SK-N-SH (cell line): ENCODE measurements at regions not wholly inside any gene's neighbourhood (a gene's known extent, or its start where the extent isn't known, plus 50 kb on each side); places are given as distances from the start of the nearest gene placed in this dataset.

Source experiments
- CTCF ChIA-PET: fragments of 300-600, 350-600 bp; formaldehyde crosslinking; extraction: SDS; loops from one replicate; lab custom pipeline; 2021; lab: Yijun Ruan, JAX
- POLR2A ChIA-PET: fragments of 350-600 bp; sonication (Branson Sonifier 250); formaldehyde crosslinking; extraction: SDS; loops from one replicate; lab custom pipeline; 2020; ENCODE audit warnings: antibody characterized with exemption, inconsistent platforms; lab: Yijun Ruan, JAX
- DNase-seq: peaks from one replicate; pipeline ENCODE4 v3.0.0; 2012
- H2AFZ ChIP-seq: fragments of 200-600 bp; sonication (generic); 2 replicates; pipeline ENCODE4 v1.8.1; 2016; ENCODE audit warnings: antibody characterized with exemption, mild to moderate bottlenecking, low read depth
- H3F3A ChIP-seq: fragments of 200-600 bp; sonication (generic); replicated peaks from 2 replicates; pipeline ENCODE3; 2016; ENCODE audit warnings: antibody characterized with exemption, mild to moderate bottlenecking; ENCODE audit not compliant: insufficient read depth
- H3K27ac ChIP-seq, 2 experiments: fragments of 200-500 bp in 1 of 2; fragments of 200-600 bp in 1 of 2; sonication (Bioruptor generic) in 1 of 2; sonication (generic), shearing (Covaris generic) in 1 of 2; 2 replicates each; pipeline versions ENCODE4 v1.5.1 to v1.6.1; 2014 to 2016; ENCODE audit warnings: low read depth in 2 of 2, inconsistent platforms in 1 of 2, low read length in 1 of 2, mild to moderate bottlenecking in 1 of 2, mixed read lengths in 1 of 2
- H3K27me3 ChIP-seq: fragments of 200-600 bp; sonication (generic), shearing (Covaris generic); 2 replicates; pipeline ENCODE4 v1.6.1; 2016; ENCODE audit warnings: mixed run types; ENCODE audit not compliant: insufficient read depth
- H3K36me3 ChIP-seq, 2 experiments: fragments of 200-500 bp in 1 of 2; fragments of 200-600 bp in 1 of 2; sonication (Bioruptor generic) in 1 of 2; sonication (generic) in 1 of 2; replicated peaks in 1 of 2; 2 replicates each; pipeline versions ENCODE3 to v1.5.1; 2014 to 2016; ENCODE audit warnings: low read length in 1 of 2, mild to moderate bottlenecking in 1 of 2; ENCODE audit not compliant: insufficient read depth in 2 of 2, control insufficient read depth in 1 of 2
- H3K4me1 ChIP-seq, 2 experiments: fragments of 200-500 bp in 1 of 2; fragments of 200-600 bp in 1 of 2; sonication (Bioruptor generic) in 1 of 2; sonication (generic), shearing (Covaris generic) in 1 of 2; 2 replicates each; pipeline versions ENCODE4 v1.5.1 to v1.6.1; 2014 to 2016; ENCODE audit warnings: low read depth in 1 of 2, low read length in 1 of 2, mixed run types in 1 of 2; ENCODE audit not compliant: insufficient read depth in 2 of 2, control insufficient read depth in 1 of 2
- H3K4me2 ChIP-seq: fragments of 200-600 bp; sonication (generic), shearing (Covaris generic); 2 replicates; pipeline ENCODE4 v1.6.1; 2017; ENCODE audit warnings: mixed run types
- H3K4me3 ChIP-seq, 2 experiments: fragments of 200-500 bp in 1 of 2; fragments of 200-600 bp in 1 of 2; sonication (Bioruptor generic) in 1 of 2; sonication (generic), shearing (Covaris generic) in 1 of 2; 2 replicates each; pipeline versions ENCODE4 v1.5.1 to v1.8.1; 2014 to 2016; ENCODE audit warnings: low read depth in 2 of 2, inconsistent platforms in 1 of 2, low read length in 1 of 2, mild to moderate bottlenecking in 1 of 2, mixed read lengths in 1 of 2, moderate library complexity in 1 of 2
- H3K79me2 ChIP-seq: fragments of 200-600 bp; sonication (generic); 2 replicates; pipeline ENCODE4 v1.8.1; 2017; ENCODE audit warnings: mild to moderate bottlenecking; ENCODE audit not compliant: insufficient read depth
- H3K9ac ChIP-seq: fragments of 200-600 bp; sonication (generic); 2 replicates; pipeline ENCODE4 v1.6.1; 2017; ENCODE audit warnings: mixed run types
- H3K9me2 ChIP-seq: fragments of 200-600 bp; sonication (generic); 2 replicates; pipeline ENCODE4 v1.6.1; 2017; ENCODE audit warnings: mixed run types
- H3K9me3 ChIP-seq: fragments of 200-600 bp; sonication (generic); 2 replicates; pipeline ENCODE4 v1.6.1; 2017; ENCODE audit warnings: mixed run types, mild to moderate bottlenecking, moderate library complexity
- H4K20me1 ChIP-seq: fragments of 200-600 bp; sonication (generic); 2 replicates; pipeline ENCODE4 v1.6.1; 2017; ENCODE audit warnings: mild to moderate bottlenecking, mixed run types; ENCODE audit not compliant: insufficient read depth
- CTCF ChIP-seq: fragments of 200-600 bp; sonication (generic); IDR thresholded peaks from 2 replicates; pipeline ENCODE4 v1.6.1; 2017; ENCODE audit warnings: antibody characterized with exemption, mild to moderate bottlenecking, moderate library complexity
- ELF1 ChIP-seq: IDR thresholded peaks from 2 replicates; pipeline ENCODE4 v1.4.0; 2012
- EZH2phosphoT487 ChIP-seq: fragments of 200-600 bp; sonication (generic); IDR thresholded peaks from 2 replicates; pipeline ENCODE4 v1.6.1; 2017; ENCODE audit warnings: low read depth, mixed run types, mild to moderate bottlenecking, antibody characterized with exemption, moderate library complexity, borderline replicate concordance
- FOSL2 ChIP-seq: IDR thresholded peaks from 2 replicates; pipeline ENCODE4 v1.4.0; 2012; ENCODE audit warnings: low read depth, mild to moderate bottlenecking, moderate library complexity, borderline replicate concordance
- FOXJ3 ChIP-seq: sonication (generic); formaldehyde crosslinking; IDR thresholded peaks from 2 replicates; pipeline ENCODE4 v1.5.1; 2020; ENCODE audit warnings: mild to moderate bottlenecking, missing genetic modification reagents
- GABPA ChIP-seq: IDR thresholded peaks from 2 replicates; pipeline ENCODE4 v1.4.0; 2012; ENCODE audit warnings: low read depth, mild to moderate bottlenecking
- IRF3 ChIP-seq: fragments of 150-350 bp; IDR thresholded peaks from 2 replicates; pipeline ENCODE4 v1.6.1; 2016; ENCODE audit warnings: mild to moderate bottlenecking, low read depth, low read length
- JUND ChIP-seq: IDR thresholded peaks from 2 replicates; pipeline ENCODE4 v1.4.0; 2012
- MAX ChIP-seq: IDR thresholded peaks from 2 replicates; pipeline ENCODE4 v1.4.0; 2012; ENCODE audit warnings: low read depth
- MXI1 ChIP-seq: IDR thresholded peaks from 2 replicates; pipeline ENCODE4 v1.6.1; 2012; ENCODE audit warnings: mild to moderate bottlenecking, low read depth, low read length, improper control_type of control experiment
- NRF1 ChIP-seq: IDR thresholded peaks from 2 replicates; pipeline ENCODE4 v1.6.1; 2012; ENCODE audit warnings: low read depth, mild to moderate bottlenecking, low read length
- SIN3A ChIP-seq: IDR thresholded peaks from 2 replicates; pipeline ENCODE4 v1.6.1; 2012; ENCODE audit warnings: low read depth, mild to moderate bottlenecking, low read length, moderate library complexity, borderline replicate concordance
- TAF1 ChIP-seq: IDR thresholded peaks from 2 replicates; pipeline ENCODE4 v1.6.1; 2012; ENCODE audit warnings: low read depth, mild to moderate bottlenecking, low read length, moderate library complexity, borderline replicate concordance
- USF1 ChIP-seq: IDR thresholded peaks from 2 replicates; pipeline ENCODE4 v1.4.0; 2012; ENCODE audit warnings: low read depth, borderline replicate concordance
- USF2 ChIP-seq: fragments of 150-350 bp; IDR thresholded peaks from 2 replicates; pipeline ENCODE4 v1.6.1; 2017; ENCODE audit warnings: antibody characterized with exemption, low read length, low read depth, borderline replicate concordance
- YY1 ChIP-seq: IDR thresholded peaks from 2 replicates; pipeline ENCODE4 v1.4.0; 2012; ENCODE audit warnings: low read depth, mild to moderate bottlenecking
- WGBS: methylation state at CpG from one replicate; pipeline ENCODE4 v1.1.6; 2017; ENCODE audit warnings: low lambda C conversion rate; 5-methylcytosine and 5-hydroxymethylcytosine counted together

- no peak overlapping the region for H3K4me2 ChIP-seq
- CTCF ChIA-PET, result no interaction called here
- no peak overlapping the region for H3K9ac ChIP-seq
- WGBS, result 44% methylated on average over 3 of the region's 3 CpGs
- H3K27me3 ChIP-seq, result no peaks in the 10 kb centered on the region
- no peak for DNase-seq
- no peak overlapping the region for H2AFZ ChIP-seq
- H4K20me1 ChIP-seq, result no peaks in the 10 kb centered on the region
- no peaks in the 10 kb centered on the region for H3K9me3 ChIP-seq
- H3K9me2 ChIP-seq, result no peaks in the 10 kb centered on the region
- H3K79me2 ChIP-seq, result no peaks in the 10 kb centered on the region
- H3F3A ChIP-seq, result no peaks in the 10 kb centered on the region
- H3K4me1 ChIP-seq, result no peaks in the 10 kb centered on the region
- H3K36me3 ChIP-seq, result no peaks in the 10 kb centered on the region
- H3K4me3 ChIP-seq, result no peak overlapping the region
- no peak for TF ChIP-seq CTCF
- TF ChIP-seq NRF1, result no peak
- TF ChIP-seq MXI1, result no peak
- no peak for TF ChIP-seq TAF1
- TF ChIP-seq FOXJ3 (CRISPR knock-in tag), result no peak
- no peak for TF ChIP-seq GABPA
- no peak for TF ChIP-seq USF1
- no peak for TF ChIP-seq IRF3
- TF ChIP-seq FOSL2, result no peak
- TF ChIP-seq ELF1, result no peak
- no peak for TF ChIP-seq EZH2phosphoT487
- TF ChIP-seq JUND, result no peak
- TF ChIP-seq SIN3A, result no peak
- H3K27ac ChIP-seq, result no peak overlapping the region
- POLR2A ChIA-PET, result no interaction called here
Observed at GRCh38 chr16:54816471-54816870, 114.2 kb upstream of the IRX5 start.

- H3K27me3 ChIP-seq, result no peaks in the 10 kb centered on the region
- H2AFZ ChIP-seq, result no peak overlapping the region
- H3K4me1 ChIP-seq, result no peaks in the 10 kb centered on the region
- H4K20me1 ChIP-seq, result no peaks in the 10 kb centered on the region
- TF ChIP-seq USF2, result no peak
- TF ChIP-seq USF1, result no peak
- no peak for TF ChIP-seq MAX
- TF ChIP-seq JUND, result no peak
- no peak for TF ChIP-seq YY1
- ChIA-PET POLR2A (no interaction called here), CTCF (interaction anchor here (0.7 to 1.1 kb wide), 2 partner anchors 14 to 95 kb away, joined by 3 read pairs; no protein-coding TSS in a partner anchor)
- H3F3A ChIP-seq, result no peaks in the 10 kb centered on the region
- 13% methylated on average over 3 of the region's 3 CpGs for WGBS
- no peak for DNase-seq
- no peak overlapping the region for H3K4me3 ChIP-seq
- H3K9me3 ChIP-seq, result no peaks in the 10 kb centered on the region
- H3K4me2 ChIP-seq, result no peak overlapping the region
- no peaks in the 10 kb centered on the region for H3K9me2 ChIP-seq
- no peak overlapping the region for H3K9ac ChIP-seq
- H3K36me3 ChIP-seq, result no peaks in the 10 kb centered on the region
- no peaks in the 10 kb centered on the region for H3K79me2 ChIP-seq
- no peak overlapping the region for H3K27ac ChIP-seq
Observed at GRCh38 chr16:54815177-54815576, 115.5 kb upstream of the IRX5 start.
